ENCODE measurements at regions not wholly inside any gene's neighbourhood (a gene's known extent, or its start where the extent isn't known, plus 50 kb on each side); places are given as distances from the start of the nearest gene placed in this dataset.
"Not testable (repeated sequence)": the region's sequence is repeated elsewhere in the genome, so short reads cannot be mapped to it uniquely, and the experiment has no call there.

GRCh38 chr6:146938266-146938665 is 266.0 kb upstream of the STXBP5 start:
- Histone ChIP-seq H3K27me3 (no peaks in the 10 kb centered on the region), H3K9me3 (peaks cover 0 to 7% (median 0%) of the 10 kb centered on the region in 4 donors), H3K4me3 (no peak overlapping the region), H3K4me1 (no peaks in the 10 kb centered on the region), H3K36me3 (no peaks in the 10 kb centered on the region), H3K27ac (replicated peaks in 1 of 4) (no peak overlapping the region)
- DNase-seq (ENCODE audit: extremely low spot score) = no peak
- TF ChIP-seq EP300 (IDR thresholded peaks at IDR 0.05) = no peak
- 62% methylated on average over 1 of the region's 1 CpG for WGBS
- intact Hi-C loops (cut with DNase I) = no loop called here

GRCh38 chr6:146939456-146939855 is 264.8 kb upstream of the STXBP5 start:
- intact Hi-C loops (cut with DNase I); DNase-seq (ENCODE audit: extremely low spot score): not testable (repeated sequence)
- WGBS = 72% methylated on average over 6 of the region's 6 CpGs

GRCh38 chr6:146943664-146944063 is 260.6 kb upstream of the STXBP5 start:
- no peak overlapping the region for H3K27ac ChIP-seq (replicated peaks in 1 of 4)
- 88% methylated on average over 4 of the region's 4 CpGs for WGBS
- H3K27me3 ChIP-seq = no peaks in the 10 kb centered on the region
- intact Hi-C loops (cut with DNase I) = no loop called here
- no peak overlapping the region for H3K4me3 ChIP-seq
- H3K36me3 ChIP-seq = no peaks in the 10 kb centered on the region
- no peak for DNase-seq (ENCODE audit: extremely low spot score)
- no peak for TF ChIP-seq EP300 (IDR thresholded peaks at IDR 0.05)
- no peak for TF ChIP-seq POLR2A (IDR thresholded peaks at IDR 0.05; ENCODE audit: low read depth)
- TF ChIP-seq POLR2AphosphoS5 (IDR thresholded peaks at IDR 0.05) = no peak
- no peak for TF ChIP-seq CTCF (IDR thresholded peaks at IDR 0.05)
- H3K4me1 ChIP-seq = no peaks in the 10 kb centered on the region
- H3K9me3 ChIP-seq = peaks cover 0 to 7% (median 0%) of the 10 kb centered on the region in 4 donors

More at GRCh38 chr6:146939456-146939855, 264.8 kb upstream of the STXBP5 start:
- not testable (repeated sequence) for H3K4me1 ChIP-seq; H3K4me3 ChIP-seq; H3K27ac ChIP-seq (replicated peaks in 1 of 4); H3K9me3 ChIP-seq; H3K36me3 ChIP-seq; H3K27me3 ChIP-seq

GRCh38 chr6:146944077-146944476 is 260.1 kb upstream of the STXBP5 start:
- Histone ChIP-seq H3K27me3 (no peaks in the 10 kb centered on the region), H3K27ac (replicated peaks in 1 of 4) (no peak overlapping the region), H3K4me3 (no peak overlapping the region), H3K36me3 (no peaks in the 10 kb centered on the region), H3K4me1 (no peaks in the 10 kb centered on the region), H3K9me3 (peaks cover 0 to 7% (median 0%) of the 10 kb centered on the region in 4 donors)
- intact Hi-C loops (cut with DNase I) = no loop called here
- DNase-seq (ENCODE audit: extremely low spot score) = no peak
- TF ChIP-seq CTCF (IDR thresholded peaks at IDR 0.05) = no peak
- no peak for TF ChIP-seq POLR2AphosphoS5 (IDR thresholded peaks at IDR 0.05)
- TF ChIP-seq POLR2A (IDR thresholded peaks at IDR 0.05; ENCODE audit: low read depth) = no peak
- TF ChIP-seq EP300 (IDR thresholded peaks at IDR 0.05) = no peak

- no peak for TF ChIP-seq CTCF (IDR thresholded peaks at IDR 0.05)
- TF ChIP-seq EP300 (IDR thresholded peaks at IDR 0.05) = no peak
- TF ChIP-seq POLR2A (IDR thresholded peaks at IDR 0.05; ENCODE audit: low read depth) = no peak
- no peak for TF ChIP-seq POLR2AphosphoS5 (IDR thresholded peaks at IDR 0.05)
- intact Hi-C loops (cut with DNase I) = no loop called here
- WGBS = 74% methylated on average over 2 of the region's 2 CpGs
- Histone ChIP-seq H3K27me3 (no peaks in the 10 kb centered on the region), H3K36me3 (no peaks in the 10 kb centered on the region), H3K4me3 (no peak overlapping the region), H3K4me1 (no peaks in the 10 kb centered on the region), H3K9me3 (peaks cover 0 to 7% (median 0%) of the 10 kb centered on the region in 4 donors), H3K27ac (replicated peaks in 1 of 4) (no peak overlapping the region)
- no peak for DNase-seq (ENCODE audit: extremely low spot score)
Observed at GRCh38 chr6:146944809-146945208, 259.4 kb upstream of the STXBP5 start.

- Histone ChIP-seq H3K27ac (replicated peaks in 1 of 4) (no peak overlapping the region), H3K9me3 (peaks cover 0 to 7% (median 0%) of the 10 kb centered on the region in 4 donors), H3K4me1 (no peaks in the 10 kb centered on the region), H3K4me3 (no peak overlapping the region), H3K36me3 (no peaks in the 10 kb centered on the region), H3K27me3 (no peaks in the 10 kb centered on the region)
- TF ChIP-seq CTCF (IDR thresholded peaks at IDR 0.05) = no peak
- no peak for TF ChIP-seq EP300 (IDR thresholded peaks at IDR 0.05)
- no peak for TF ChIP-seq POLR2A (IDR thresholded peaks at IDR 0.05; ENCODE audit: low read depth)
- intact Hi-C loops (cut with DNase I) = no loop called here
- WGBS = 61% methylated on average over 1 of the region's 1 CpG
- DNase-seq (ENCODE audit: extremely low spot score) = no peak
Observed at GRCh38 chr6:146946559-146946958, 257.7 kb upstream of the STXBP5 start.
